Ectodermal cell (in vitro differentiated cells): ENCODE measurements at regions not wholly inside any gene's neighbourhood (a gene's known extent, or its start where the extent isn't known, plus 50 kb on each side); places are given as distances from the start of the nearest gene placed in this dataset.

ENCODE experiments used
- H3K27ac ChIP-seq: 2 replicates; pipeline ENCODE4 v1.7.0; 2013; ENCODE audit warnings: mild to moderate bottlenecking, low read depth, low read length; ENCODE audit not compliant: insufficient read depth, poor library complexity, severe bottlenecking
- H3K27me3 ChIP-seq: 2 replicates; pipeline ENCODE4 v1.7.0; 2013; ENCODE audit warnings: mild to moderate bottlenecking, low read length; ENCODE audit not compliant: insufficient read depth, control insufficient read depth, poor library complexity, severe bottlenecking
- H3K36me3 ChIP-seq: one replicate; pipeline ENCODE4 v1.7.0; 2013; ENCODE audit warnings: low read length; ENCODE audit not compliant: control insufficient read depth, insufficient read depth
- H3K4me1 ChIP-seq: one replicate; pipeline ENCODE4 v1.7.0; 2013; ENCODE audit warnings: low read length; ENCODE audit not compliant: control insufficient read depth, insufficient read depth
- H3K4me3 ChIP-seq: 2 replicates; pipeline ENCODE4 v1.7.0; 2013; ENCODE audit warnings: low read depth, low read length, control low read depth; ENCODE audit not compliant: insufficient read depth
- H3K9me3 ChIP-seq: 2 replicates; pipeline ENCODE4 v1.7.0; 2013; ENCODE audit warnings: mild to moderate bottlenecking, low read length, moderate library complexity; ENCODE audit not compliant: control insufficient read depth
- WGBS, 2 experiments: methylation state at CpG; one replicate each; pipeline ENCODE4 v1.1.7; 2013; ENCODE audit warnings: missing lambda C conversion rate in 2 of 2; 5-methylcytosine and 5-hydroxymethylcytosine counted together

DNA sequence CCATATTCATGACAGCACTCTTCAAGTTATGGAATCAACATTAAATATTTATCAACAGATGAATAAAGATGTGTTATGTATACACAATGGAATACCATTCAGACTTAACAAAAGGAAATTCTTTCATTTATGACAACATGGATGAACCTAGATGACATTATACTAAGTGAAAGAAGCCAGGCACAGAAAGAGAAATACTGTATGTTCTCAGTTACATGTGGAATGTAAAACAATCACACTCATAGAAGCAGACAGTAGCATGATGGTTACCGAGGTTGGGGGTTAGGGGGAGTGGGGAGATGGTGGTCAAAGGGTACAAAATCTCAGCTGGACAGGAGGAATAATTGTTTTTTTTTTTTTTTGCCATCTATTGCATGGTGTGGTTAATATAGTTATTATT, 431.9 kb downstream of the DMAC1 start:
- WGBS, 2 experiments = 82% methylated on average over 1 of the region's 1 CpG; no CpG with 5 or more reads in 1 of the 2 experiments
- Histone ChIP-seq H3K27ac (no peak overlapping the region), H3K4me3 (no peak overlapping the region), H3K9me3 (no peaks in the 10 kb centered on the region), H3K36me3 (no peaks in the 10 kb centered on the region), H3K4me1 (peaks cover 12% of the 10 kb centered on the region), H3K27me3 (no peaks in the 10 kb centered on the region)

- no peaks in the 10 kb centered on the region for H3K27me3 ChIP-seq
- no peak overlapping the region for H3K4me3 ChIP-seq
- H3K27ac ChIP-seq = no peak overlapping the region
- WGBS, 2 experiments = 33 to 50% methylated on average over 1 of the region's 1 CpG
- H3K36me3 ChIP-seq = no peaks in the 10 kb centered on the region
- no peaks in the 10 kb centered on the region for H3K9me3 ChIP-seq
- H3K4me1 ChIP-seq = peaks cover 12% of the 10 kb centered on the region
Observed at GRCh38 chr9:7366121-7366520, 433.5 kb downstream of the DMAC1 start.

DNA sequence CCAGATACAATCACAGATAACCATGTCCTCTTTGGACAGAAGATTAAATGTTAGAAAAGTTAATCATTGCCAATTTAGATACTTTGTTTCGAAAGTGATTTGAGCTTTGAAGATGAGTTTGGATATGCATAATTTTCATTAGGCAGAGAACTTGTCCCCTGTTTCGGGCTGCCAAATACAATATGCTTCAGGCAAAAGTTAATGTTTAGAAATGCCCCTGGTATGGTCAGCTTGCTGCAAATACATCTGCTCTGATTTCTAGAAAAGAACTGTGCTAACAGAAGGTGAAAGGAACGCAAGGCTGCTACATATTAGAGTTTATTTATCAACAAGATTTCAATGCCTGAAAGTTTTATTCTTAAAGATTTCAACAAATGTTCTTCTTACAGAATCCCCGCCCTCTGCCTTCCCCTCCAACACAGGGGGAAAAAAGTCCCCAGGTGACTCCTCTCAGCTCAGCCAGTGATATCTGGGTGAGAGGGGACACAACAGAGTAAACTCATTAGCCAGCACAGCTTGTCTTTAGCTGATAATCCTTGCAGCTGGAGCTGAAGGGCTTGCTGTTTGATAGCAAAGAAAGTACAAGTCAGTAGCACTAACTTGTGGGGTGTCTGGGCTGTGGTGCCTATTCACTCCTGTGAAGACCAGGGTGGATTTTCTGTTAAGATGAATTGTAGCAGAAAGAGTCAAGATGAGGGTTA, 435.7 kb downstream of the DMAC1 start:
- Histone ChIP-seq H3K4me3 (no peak overlapping the region), H3K27ac (no peak overlapping the region), H3K36me3 (no peaks in the 10 kb centered on the region), H3K27me3 (no peaks in the 10 kb centered on the region), H3K4me1 (peaks cover 12% of the 10 kb centered on the region), H3K9me3 (no peaks in the 10 kb centered on the region)
- WGBS, 2 experiments = 90 to 95% methylated on average over 2 to 3 of the region's 4 CpGs

- Histone ChIP-seq H3K4me3 (no peak overlapping the region), H3K36me3 (no peaks in the 10 kb centered on the region), H3K9me3 (no peaks in the 10 kb centered on the region), H3K4me1 (peaks cover 12% of the 10 kb centered on the region), H3K27me3 (no peaks in the 10 kb centered on the region), H3K27ac (no peak overlapping the region)
- 59 to 66% methylated on average over 4 of the region's 4 CpGs for WGBS, 2 experiments
Observed at GRCh38 chr9:7360513-7360912, 439.1 kb downstream of the DMAC1 start.

DNA sequence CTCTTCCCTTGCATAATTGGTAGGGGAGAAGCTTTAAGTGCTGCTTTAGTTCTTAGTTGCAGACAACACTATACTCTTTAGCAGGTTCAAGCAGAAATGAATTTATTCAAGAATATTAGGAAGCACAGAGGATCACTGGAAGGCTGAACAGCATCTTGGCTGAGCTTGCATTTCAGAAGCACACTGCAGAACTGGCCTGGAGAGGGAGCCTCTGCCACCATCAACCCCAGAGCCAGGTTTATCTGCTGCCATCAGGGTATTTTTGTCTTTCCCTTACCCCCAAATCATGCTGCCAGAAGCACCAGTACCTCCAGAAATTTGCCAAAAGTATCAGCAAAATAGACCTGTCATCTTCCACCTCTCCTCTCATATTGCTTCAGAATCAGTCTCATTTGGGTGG, 440.7 kb downstream of the DMAC1 start:
- H3K27ac ChIP-seq = no peak overlapping the region
- H3K4me3 ChIP-seq = no peak overlapping the region
- H3K9me3 ChIP-seq = no peaks in the 10 kb centered on the region
- peaks cover 5% of the 10 kb centered on the region for H3K4me1 ChIP-seq
- no peaks in the 10 kb centered on the region for H3K27me3 ChIP-seq
- H3K36me3 ChIP-seq = no peaks in the 10 kb centered on the region

GRCh38 chr9:7354704-7355103, 444.9 kb downstream of the DMAC1 start:
- no peak overlapping the region for H3K4me3 ChIP-seq
- no peaks in the 10 kb centered on the region for H3K27me3 ChIP-seq
- H3K9me3 ChIP-seq = no peaks in the 10 kb centered on the region
- H3K4me1 ChIP-seq = no peaks in the 10 kb centered on the region
- no peaks in the 10 kb centered on the region for H3K36me3 ChIP-seq
- no peak overlapping the region for H3K27ac ChIP-seq

- H3K9me3 ChIP-seq = no peaks in the 10 kb centered on the region
- H3K27ac ChIP-seq = no peak overlapping the region
- no peaks in the 10 kb centered on the region for H3K4me1 ChIP-seq
- no peaks in the 10 kb centered on the region for H3K27me3 ChIP-seq
- no peak overlapping the region for H3K4me3 ChIP-seq
- H3K36me3 ChIP-seq = no peaks in the 10 kb centered on the region
Observed at GRCh38 chr9:7348692-7349091, 450.9 kb downstream of the DMAC1 start.

DNA sequence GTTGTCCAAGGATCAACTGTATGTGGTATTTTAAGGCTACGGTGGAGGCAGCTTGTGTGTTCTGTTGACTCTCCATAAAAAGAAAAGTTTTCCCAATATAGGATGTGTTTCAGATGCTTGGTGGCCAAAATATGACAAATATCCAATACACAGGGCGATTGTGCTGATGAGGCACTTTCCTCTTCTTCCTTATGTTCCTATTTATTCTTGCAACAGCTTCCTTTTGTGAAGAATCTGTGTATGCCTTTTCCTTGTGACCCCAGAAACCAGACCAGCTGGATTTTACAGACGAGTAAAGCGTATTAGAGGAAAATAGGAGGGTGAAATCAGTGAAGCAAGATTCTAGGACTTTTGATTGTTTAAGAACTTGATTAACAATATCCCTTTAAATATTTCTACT, 452.0 kb downstream of the DMAC1 start:
- Histone ChIP-seq H3K27ac (no peak overlapping the region), H3K27me3 (no peaks in the 10 kb centered on the region), H3K4me1 (no peaks in the 10 kb centered on the region), H3K36me3 (no peaks in the 10 kb centered on the region), H3K9me3 (no peaks in the 10 kb centered on the region), H3K4me3 (no peak overlapping the region)
- 81 to 84% methylated on average over 4 of the region's 4 CpGs for WGBS, 2 experiments

GRCh38 chr9:7346144-7346543, 453.4 kb downstream of the DMAC1 start:
- Histone ChIP-seq H3K36me3 (no peaks in the 10 kb centered on the region), H3K27ac (no peak overlapping the region), H3K9me3 (no peaks in the 10 kb centered on the region), H3K27me3 (no peaks in the 10 kb centered on the region), H3K4me1 (peaks cover 2% of the 10 kb centered on the region), H3K4me3 (no peak overlapping the region)
- whole genome bisulfite sequencing, 2 experiments = 82 to 87% methylated on average over 5 to 6 of the region's 6 CpGs

DNA sequence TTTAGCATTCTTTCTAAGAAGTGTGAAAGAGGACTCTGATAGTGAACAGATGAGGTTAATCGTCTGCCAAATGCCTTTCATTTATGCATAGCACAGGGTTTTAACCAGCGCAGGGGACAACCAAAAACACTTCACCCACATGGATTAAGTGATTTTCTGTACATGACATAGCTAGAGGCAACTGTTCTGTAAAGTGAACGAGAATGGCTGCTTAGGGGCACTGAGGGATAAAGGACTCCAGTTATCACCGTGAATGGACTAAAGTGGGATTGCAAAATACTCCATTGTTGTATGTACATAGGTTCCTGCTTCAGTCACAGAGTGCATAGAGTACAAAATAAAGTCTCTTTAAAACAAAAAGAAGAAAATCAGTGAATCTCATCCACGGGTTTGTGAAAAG, 456.8 kb downstream of the DMAC1 start:
- H3K4me3 ChIP-seq = no peak overlapping the region
- no peak overlapping the region for H3K27ac ChIP-seq
- no peaks in the 10 kb centered on the region for H3K9me3 ChIP-seq
- no peaks in the 10 kb centered on the region for H3K27me3 ChIP-seq
- 87 to 89% methylated on average over 5 of the region's 5 CpGs for WGBS, 2 experiments
- H3K36me3 ChIP-seq = no peaks in the 10 kb centered on the region
- H3K4me1 ChIP-seq = peaks cover 2% of the 10 kb centered on the region

DNA sequence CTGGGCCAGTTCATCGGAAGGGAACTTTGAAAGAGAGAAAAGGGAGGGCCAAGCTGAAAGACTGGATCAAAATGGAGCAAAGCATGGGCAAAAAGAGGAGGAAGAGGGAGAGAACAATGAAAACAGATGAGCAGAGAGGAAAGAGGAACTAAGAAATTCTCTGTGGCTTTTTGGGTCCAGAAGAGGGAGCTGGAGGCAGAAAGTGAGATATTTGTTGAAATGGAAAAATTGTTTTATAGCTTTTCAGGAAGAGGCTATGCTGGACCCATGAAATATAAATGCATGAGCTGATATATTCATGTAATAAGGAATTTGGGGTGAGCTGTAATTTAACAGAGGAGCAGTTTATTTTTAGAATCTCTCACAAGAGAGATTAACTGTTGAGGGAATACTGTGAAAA, 457.3 kb downstream of the DMAC1 start:
- no peak overlapping the region for H3K27ac ChIP-seq
- 91 to 97% methylated on average over 1 of the region's 1 CpG for whole genome bisulfite sequencing, 2 experiments
- peaks cover 2% of the 10 kb centered on the region for H3K4me1 ChIP-seq
- no peaks in the 10 kb centered on the region for H3K36me3 ChIP-seq
- no peaks in the 10 kb centered on the region for H3K27me3 ChIP-seq
- no peak overlapping the region for H3K4me3 ChIP-seq
- no peaks in the 10 kb centered on the region for H3K9me3 ChIP-seq
